ENCODE measurements at regions not wholly inside any gene's neighbourhood (a gene's known extent, or its start where the extent isn't known, plus 50 kb on each side); places are given as distances from the start of the nearest gene placed in this dataset.
"Not testable (repeated sequence)": the region's sequence is repeated elsewhere in the genome, so short reads cannot be mapped to it uniquely, and the experiment has no call there.

GRCh38 chr4:66506985-66507384 lies 836.7 kb upstream of the EPHA5 start:
- DNase-seq, result no peak

- no peak for DNase-seq
Measured at GRCh38 chr4:66501997-66502396, 831.7 kb upstream of the EPHA5 start.

DNA sequence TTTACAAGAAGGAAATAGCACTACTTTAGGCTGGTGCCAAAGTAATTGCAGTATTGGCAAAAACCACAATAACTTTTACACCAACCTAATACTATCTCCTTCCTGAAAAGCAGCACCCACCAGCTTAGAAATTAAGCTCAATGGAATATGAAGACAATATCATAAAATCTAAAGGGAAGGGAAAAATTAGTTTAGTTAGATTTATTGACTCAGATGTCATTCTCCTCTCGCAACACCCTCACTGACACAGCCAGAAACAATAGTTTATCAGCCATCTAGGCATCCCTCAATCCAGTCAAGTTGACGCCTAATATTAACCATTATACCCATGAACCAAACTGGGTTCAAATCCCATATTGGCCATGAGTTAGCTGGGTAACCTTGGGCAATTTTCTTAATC lies 820.4 kb upstream of the EPHA5 start:
- no peak for DNase-seq

GRCh38 chr4:66489783-66490452 lies 819.6 kb upstream of the EPHA5 start:
- no peak for DNase-seq

DNA sequence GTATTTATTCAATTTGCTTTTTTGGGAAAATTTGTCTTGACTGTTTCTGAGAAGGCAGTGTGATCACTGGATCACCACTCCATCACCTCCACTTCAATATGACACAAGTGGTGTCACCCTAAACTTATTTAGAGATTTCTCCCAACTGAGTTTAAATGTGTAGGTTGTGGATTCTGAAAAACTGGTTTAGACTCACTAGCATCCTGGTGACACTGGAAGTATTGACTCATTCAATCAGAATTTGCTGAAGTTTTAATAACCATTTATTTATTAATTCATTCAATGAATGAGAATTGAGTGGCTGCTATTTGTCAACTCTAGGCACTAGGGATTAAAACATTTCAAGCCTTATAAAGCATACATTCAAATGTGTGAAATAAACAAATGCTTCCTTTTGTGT lies 819.1 kb upstream of the EPHA5 start:
- no peak for DNase-seq

DNA sequence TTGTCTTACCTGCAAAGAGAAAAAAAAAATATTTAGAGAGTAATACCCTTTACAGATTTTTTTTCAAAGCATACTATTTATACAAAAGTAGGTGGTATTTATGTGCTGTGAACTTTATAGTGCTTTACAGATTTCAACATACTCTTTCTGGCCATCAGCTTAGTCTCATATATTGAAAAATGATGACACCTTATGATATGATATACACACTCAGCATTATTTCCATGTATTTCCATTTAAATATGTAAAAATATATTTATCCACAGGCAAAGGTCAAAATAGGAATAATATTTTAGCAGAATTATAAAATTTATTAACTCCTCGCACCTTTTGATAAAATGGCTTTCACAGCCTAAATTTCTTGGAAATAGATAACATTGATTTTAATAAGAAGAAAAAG lies 815.8 kb upstream of the EPHA5 start:
- DNase-seq, result no peak

DNA sequence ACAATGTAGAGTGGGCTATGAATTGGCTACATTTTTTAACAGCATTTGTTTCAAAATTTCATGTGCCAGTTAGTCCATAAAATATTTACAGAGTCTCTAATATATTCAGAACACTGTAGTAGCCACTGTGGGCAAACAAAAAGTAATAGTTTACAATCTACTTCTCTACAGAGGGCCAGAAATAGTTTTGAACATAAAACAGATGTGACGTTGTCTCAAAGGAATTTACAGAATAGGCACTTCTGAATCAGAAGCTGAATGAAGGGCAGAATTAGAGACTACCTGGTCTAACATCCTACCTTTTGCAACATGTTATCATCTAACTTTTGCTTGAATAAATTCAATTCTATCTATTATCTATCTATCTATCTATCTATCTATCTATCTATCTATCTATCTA lies 811.9 kb upstream of the EPHA5 start:
- DNase-seq, result no peak

DNA sequence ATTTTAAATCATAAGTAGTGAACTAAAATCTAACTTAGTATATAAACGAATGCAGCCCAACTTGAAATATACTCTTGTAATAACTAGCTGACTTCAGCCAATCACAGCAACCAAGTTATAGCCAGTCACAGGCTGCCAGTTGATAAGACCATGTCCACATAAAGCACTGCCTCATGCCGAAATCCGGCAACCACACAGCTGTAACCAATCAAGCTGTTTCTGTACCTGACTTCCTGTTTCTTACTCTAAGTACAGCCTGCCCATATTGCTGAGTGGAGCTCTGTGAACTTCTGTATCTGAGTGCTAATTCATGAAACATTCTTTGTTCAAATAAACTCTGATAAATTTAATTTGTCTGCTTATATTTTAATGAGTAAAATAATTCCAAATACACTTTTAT lies 805.3 kb upstream of the EPHA5 start:
- DNase-seq, result no peak

DNA sequence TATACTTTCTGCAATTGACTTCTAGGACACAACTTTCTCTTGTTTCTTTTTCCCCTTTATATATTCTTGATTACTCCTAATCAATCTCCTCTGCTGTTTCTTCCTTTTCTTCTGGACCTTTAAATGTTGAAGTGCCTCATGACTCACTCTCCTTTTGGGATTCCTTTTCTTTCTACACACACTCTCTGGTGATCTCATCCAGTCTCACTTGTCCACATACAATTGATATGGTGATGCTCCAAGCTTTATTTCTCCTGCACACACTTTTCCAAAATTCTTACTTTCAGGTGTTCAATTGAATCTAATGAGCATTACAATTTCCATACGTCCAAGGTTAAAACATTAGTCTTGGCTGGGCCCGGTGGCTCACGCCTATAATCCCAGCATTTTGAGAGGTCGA lies 794.8 kb upstream of the EPHA5 start:
- DNase-seq, result no peak

DNA sequence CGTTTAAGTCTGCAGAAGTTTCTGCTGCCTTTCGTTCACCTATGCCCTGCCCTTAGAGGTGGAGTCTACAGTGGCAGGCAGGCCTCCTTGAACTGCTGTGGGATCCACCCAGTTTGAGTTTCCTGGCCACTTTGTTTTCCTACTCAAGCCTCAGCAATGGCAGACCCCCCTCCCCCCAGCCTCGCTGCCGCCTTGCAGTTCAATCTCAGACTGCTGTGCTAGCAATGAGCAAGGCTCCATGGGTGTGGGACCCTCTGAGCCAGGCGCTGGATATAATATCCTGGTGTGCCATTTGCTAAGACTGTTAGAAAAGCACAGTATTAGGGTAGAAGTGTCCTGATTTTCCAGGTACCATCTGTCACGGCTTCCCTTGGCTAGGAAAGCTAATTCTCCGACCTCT lies 792.6 kb upstream of the EPHA5 start:
- DNase-seq, result not testable (repeated sequence)

DNA sequence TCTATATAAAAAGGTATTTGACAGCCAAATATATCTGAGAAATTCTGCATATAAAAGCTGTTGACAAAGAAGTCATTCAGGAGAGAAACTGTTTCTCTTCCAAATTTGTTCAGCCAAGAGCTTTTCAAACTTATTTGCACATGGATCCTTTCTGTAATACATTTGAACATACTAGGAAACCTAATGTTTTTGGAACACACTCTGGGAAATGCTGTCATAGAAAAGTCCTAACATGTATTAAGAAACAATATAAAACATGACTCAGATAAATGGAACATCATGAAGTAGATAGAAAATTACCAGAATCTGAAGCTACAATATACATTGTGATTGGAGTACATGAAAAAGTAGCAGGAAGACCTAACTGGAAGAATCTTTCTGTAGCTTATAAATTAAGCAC lies 781.5 kb upstream of the EPHA5 start:
- no peak for DNase-seq

DNA sequence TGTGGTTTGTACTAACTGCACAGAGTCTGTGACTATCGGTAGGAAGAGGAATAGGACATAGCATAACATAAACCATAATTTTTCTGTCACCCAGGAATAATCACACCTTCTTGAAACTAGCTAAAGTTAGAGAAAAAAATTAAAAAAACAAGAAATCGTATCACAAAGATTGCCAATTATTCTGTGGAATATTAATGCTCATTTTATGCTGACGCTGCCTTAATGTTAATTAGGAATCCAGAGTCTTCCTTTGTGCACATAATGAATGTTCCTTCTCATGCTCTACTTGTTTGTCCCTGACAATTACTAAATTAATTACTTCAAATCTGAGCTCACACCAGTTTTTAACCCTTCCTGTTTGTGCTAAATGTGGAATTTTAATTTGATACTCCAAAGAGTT lies 772.7 kb upstream of the EPHA5 start:
- no peak for DNase-seq

GRCh38 chr4:66439508-66439907 lies 769.2 kb upstream of the EPHA5 start:
- DNase-seq, result no peak

GRCh38 chr4:66433706-66434105 lies 763.4 kb upstream of the EPHA5 start:
- no peak for DNase-seq

GRCh38 chr4:66430856-66431255 lies 760.6 kb upstream of the EPHA5 start:
- DNase-seq, result no peak

GRCh38 chr4:66429276-66429675 lies 759.0 kb upstream of the EPHA5 start:
- DNase-seq, result no peak

- no peak for DNase-seq
Measured at GRCh38 chr4:66416425-66416824, 746.1 kb upstream of the EPHA5 start.

DNA sequence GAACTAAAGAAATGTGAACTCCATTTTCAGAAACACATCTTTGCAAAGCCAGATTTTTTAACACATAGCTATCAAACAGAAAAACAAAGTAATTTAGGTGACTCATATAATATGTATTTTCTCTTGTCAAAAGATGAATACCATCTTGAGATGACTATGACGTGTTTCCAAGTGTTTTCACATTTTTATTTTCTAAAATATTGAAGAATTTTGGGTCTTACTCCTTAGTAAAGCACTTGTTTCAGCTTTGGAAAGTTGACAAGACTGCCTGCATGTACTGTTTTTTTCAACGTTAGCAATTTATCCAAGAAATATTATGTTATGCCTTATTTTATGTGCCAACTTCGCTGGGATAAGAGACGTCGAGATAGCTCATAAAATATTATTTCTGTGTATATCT lies 733.9 kb upstream of the EPHA5 start:
- no peak for DNase-seq

DNA sequence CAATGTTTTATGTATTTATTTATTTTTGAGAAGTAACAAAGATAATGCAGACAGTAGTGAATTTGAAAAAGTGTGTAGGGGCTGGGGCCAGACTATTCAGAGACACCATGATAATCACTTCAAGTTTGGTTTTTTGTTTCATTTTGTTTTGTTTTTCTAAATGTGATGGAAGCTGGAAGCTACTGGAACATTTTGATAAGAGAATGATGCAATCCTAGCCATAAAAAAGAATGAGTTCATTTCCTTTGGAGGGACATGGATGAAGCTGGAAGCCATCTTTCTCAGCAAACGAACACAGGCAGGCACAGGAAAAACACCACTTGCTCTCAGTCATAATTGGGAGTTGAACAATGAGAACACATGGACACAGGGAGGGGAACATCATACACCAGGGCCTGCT lies 706.6 kb upstream of the EPHA5 start:
- no peak for DNase-seq

- no peak for DNase-seq
Measured at GRCh38 chr4:66376396-66376795, 706.1 kb upstream of the EPHA5 start.

DNA sequence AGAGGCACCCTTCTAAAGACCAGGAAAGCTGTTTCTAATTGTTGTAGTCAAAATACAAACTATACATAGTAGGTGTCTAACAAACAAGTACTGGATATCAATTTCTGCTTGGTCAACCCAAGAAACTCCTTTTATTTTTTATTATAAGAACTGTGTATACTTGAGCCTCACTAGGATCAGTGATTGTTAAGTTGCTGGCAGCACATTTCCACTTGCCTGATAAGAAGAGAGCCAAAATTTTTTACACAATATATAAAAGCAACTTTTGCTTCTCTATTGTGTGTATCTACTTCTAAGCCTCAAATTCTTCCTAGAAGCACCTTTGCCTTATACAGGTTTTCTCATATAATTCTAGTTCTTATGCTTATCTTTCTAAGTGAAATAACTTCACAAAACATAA lies 703.0 kb upstream of the EPHA5 start:
- no peak for DNase-seq

DNA sequence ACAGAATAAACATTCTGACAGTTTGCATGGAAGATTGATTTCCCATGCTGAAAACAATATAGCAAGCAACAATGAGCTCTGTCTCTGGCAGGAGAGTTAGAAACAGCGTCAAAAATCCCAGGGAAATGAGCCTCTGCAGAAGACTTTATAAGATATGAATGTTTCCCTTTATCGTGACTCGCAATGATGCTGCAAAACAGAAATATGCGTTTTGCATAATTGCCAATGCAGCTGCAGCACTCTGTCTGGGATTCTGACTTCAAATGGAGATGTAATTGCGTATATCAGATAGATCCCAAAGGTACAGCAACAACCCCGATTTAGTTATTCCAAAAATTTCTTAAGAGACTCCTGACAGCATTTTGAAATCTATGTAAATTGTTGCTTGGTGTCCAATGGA lies 702.4 kb upstream of the EPHA5 start:
- DNase-seq, result no peak

- DNase-seq, result no peak
Measured at GRCh38 chr4:66367043-66367660, 696.9 kb upstream of the EPHA5 start.

DNA sequence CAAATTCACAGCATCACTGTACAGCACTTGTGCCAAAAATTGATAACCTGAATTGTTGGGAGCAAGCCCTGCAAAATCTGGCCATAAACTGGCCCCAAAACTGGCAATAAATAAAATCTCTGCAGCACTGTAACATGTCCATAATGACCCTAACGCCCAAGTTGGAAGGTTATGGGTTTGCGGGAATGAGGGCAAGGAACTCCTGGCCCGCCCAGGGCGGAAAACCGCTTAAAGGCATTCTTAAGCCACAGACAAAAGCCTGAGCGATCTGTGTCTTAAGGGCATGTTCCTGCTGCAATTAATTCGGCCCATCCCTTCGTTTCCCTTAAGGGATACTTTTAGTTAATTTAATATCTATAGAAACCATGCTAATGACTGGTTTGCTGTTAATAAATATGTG lies 690.1 kb upstream of the EPHA5 start:
- DNase-seq, result not testable (repeated sequence)

GRCh38 chr4:66357316-66357715 lies 687.0 kb upstream of the EPHA5 start:
- no peak for DNase-seq
